CD14-positive monocyte (primary cell): ENCODE measurements at regions not wholly inside any gene's neighbourhood (a gene's known extent, or its start where the extent isn't known, plus 50 kb on each side); places are given as distances from the start of the nearest gene placed in this dataset.

Experiments used
- DNase-seq, 3 donors: peaks; one replicate each; pipeline ENCODE4 v3.0.0-alpha.2; 2011 to 2022
- H2AFZ ChIP-seq: 2 replicates; pipeline ENCODE4 v1.6.0; 2012; ENCODE audit warnings: mild to moderate bottlenecking, low read depth, low read length, inconsistent platforms; ENCODE audit not compliant: insufficient read depth, poor library complexity, severe bottlenecking
- H3K27ac ChIP-seq, 2 donors: 1 replicate in 1 of 2; 2 replicates in 1 of 2; pipeline ENCODE4 v1.5.1; 2012 to 2013; ENCODE audit warnings: low read length in 2 of 2, control low read depth in 1 of 2, inconsistent platforms in 1 of 2, low read depth in 1 of 2, mild to moderate bottlenecking in 1 of 2
- H3K27me3 ChIP-seq, 2 donors: one replicate each; pipeline versions ENCODE4 v1.6.0 to v1.6.1; 2011 to 2013; ENCODE audit warnings: low read length in 2 of 2; ENCODE audit not compliant: control insufficient read depth in 2 of 2, insufficient read depth in 2 of 2
- H3K36me3 ChIP-seq, 2 donors: replicated peaks in 1 of 2; 1 replicate in 1 of 2; 2 replicates in 1 of 2; pipeline versions ENCODE4 v1.5.1 to v1.6.1; 2012 to 2013; ENCODE audit warnings: low read length in 2 of 2, control low read depth in 1 of 2, inconsistent platforms in 1 of 2, mild to moderate bottlenecking in 1 of 2; ENCODE audit not compliant: insufficient read depth in 2 of 2, control insufficient read depth in 1 of 2
- H3K4me1 ChIP-seq, 2 donors: 1 replicate in 1 of 2; 2 replicates in 1 of 2; pipeline versions ENCODE4 v1.5.1 to v1.6.1; 2012 to 2013; ENCODE audit warnings: low read length in 2 of 2, control low read depth in 1 of 2, inconsistent platforms in 1 of 2, mild to moderate bottlenecking in 1 of 2, moderate library complexity in 1 of 2; ENCODE audit not compliant: insufficient read depth in 2 of 2, control insufficient read depth in 1 of 2
- H3K4me2 ChIP-seq: replicated peaks from 2 replicates; pipeline ENCODE3; 2012; ENCODE audit warnings: low read length, moderate library complexity, mild to moderate bottlenecking; ENCODE audit not compliant: poor library complexity, severe bottlenecking; ENCODE audit errors: extremely low read depth
- H3K4me3 ChIP-seq, 3 experiments: fragments of 200-600 bp in 1 of 3; sonication (generic) in 1 of 3; replicated peaks in 1 of 3; 1 replicate in 2 of 3; 2 replicates in 1 of 3; pipeline ENCODE4 v1.5.1; 2011 to 2013; ENCODE audit warnings: low read length in 3 of 3, mild to moderate bottlenecking in 3 of 3, control low read depth in 2 of 3, low read depth in 2 of 3, inconsistent platforms in 1 of 3, moderate library complexity in 1 of 3
- H3K79me2 ChIP-seq: 2 replicates; pipeline ENCODE4 v1.6.0; 2012; ENCODE audit warnings: mild to moderate bottlenecking, control low read depth, inconsistent platforms, low read length, moderate library complexity; ENCODE audit not compliant: insufficient read depth
- H3K9ac ChIP-seq: 2 replicates; pipeline ENCODE4 v1.6.0; 2017; ENCODE audit warnings: low read length, mild to moderate bottlenecking; ENCODE audit not compliant: insufficient read depth, poor library complexity, severe bottlenecking
- H3K9me3 ChIP-seq, 2 donors: replicated peaks in 1 of 2; 1 replicate in 1 of 2; 2 replicates in 1 of 2; pipeline versions ENCODE4 v1.5.1 to v1.6.1; 2012 to 2013; ENCODE audit warnings: low read length in 2 of 2, control low read depth in 1 of 2; ENCODE audit not compliant: control insufficient read depth in 1 of 2, insufficient read depth in 1 of 2
- H4K20me1 ChIP-seq: 2 replicates; pipeline ENCODE4 v1.6.0; 2012; ENCODE audit warnings: mild to moderate bottlenecking, low read length, control low read depth, moderate library complexity; ENCODE audit not compliant: insufficient read depth
- H3K27ac Mint-ChIP-seq, 7 donors: one replicate each; pipeline ENCODE4 v1.8.0; 2020; ENCODE audit warnings: mild to moderate bottlenecking in 7 of 7, mixed read lengths in 7 of 7, moderate library complexity in 6 of 7, inconsistent platforms in 2 of 7
- H3K27me3 Mint-ChIP-seq, 3 donors: one replicate each; pipeline ENCODE4 v1.8.0; 2021 to 2022; ENCODE audit warnings: low read depth in 3 of 3, mild to moderate bottlenecking in 3 of 3, mixed read lengths in 3 of 3, moderate library complexity in 3 of 3, inconsistent platforms in 1 of 3
- H3K36me3 Mint-ChIP-seq, 2 donors: one replicate each; pipeline ENCODE4 v1.8.0; 2020; ENCODE audit warnings: mixed read lengths in 2 of 2, inconsistent platforms in 1 of 2, mild to moderate bottlenecking in 1 of 2
- H3K4me1 Mint-ChIP-seq: one replicate; pipeline ENCODE4 v1.8.0; 2020; ENCODE audit warnings: mild to moderate bottlenecking, mixed read lengths
- H3K4me3 Mint-ChIP-seq, 2 donors: one replicate each; pipeline ENCODE4 v1.8.0; 2020; ENCODE audit warnings: mild to moderate bottlenecking in 2 of 2, mixed read lengths in 2 of 2, moderate library complexity in 1 of 2
- H3K9me3 Mint-ChIP-seq, 7 donors: one replicate each; pipeline ENCODE4 v1.8.0; 2020 to 2022; ENCODE audit warnings: mixed read lengths in 7 of 7, mild to moderate bottlenecking in 6 of 7, moderate library complexity in 6 of 7, inconsistent platforms in 2 of 7
- WGBS: methylation state at CpG from one replicate; pipeline ENCODE4 v1.1.5; 2013; ENCODE audit warnings: missing lambda C conversion rate; ENCODE audit not compliant: insufficient coverage; 5-methylcytosine and 5-hydroxymethylcytosine counted together
- intact Hi-C, 2 donors: fragments of 100-400 bp; cut with micrococcal nuclease; formaldehyde crosslinking; loops; one replicate each; pipeline versions ENCODE4 v1.15.0 to v1.15.1; 2023
- TF ChIP-seq, protein P1 (sequence below): fragments of 200-600 bp; IDR thresholded peaks from one replicate; pipeline ENCODE4 v1.8.0; 2022; ENCODE audit warnings: antibody characterized with exemption, mild to moderate bottlenecking

DNA sequence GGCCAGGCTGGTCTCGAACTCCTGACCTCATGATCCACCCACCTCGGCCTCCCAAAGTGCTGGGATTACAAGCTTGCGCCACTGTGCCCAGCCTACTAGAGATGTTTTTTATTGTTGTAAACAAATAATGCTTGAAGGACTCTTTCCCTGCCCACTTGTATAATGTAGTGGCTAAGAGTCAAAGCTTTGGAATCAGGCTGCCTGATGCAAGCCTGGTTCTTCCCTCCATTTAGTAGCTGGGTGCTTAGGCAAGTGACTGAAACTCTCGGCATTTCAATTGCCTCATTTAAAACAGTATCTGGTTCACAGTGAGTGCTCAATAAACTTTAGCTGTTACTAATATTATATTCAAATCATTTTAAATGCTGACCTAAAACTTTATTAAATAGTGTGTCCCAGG lies 144.2 kb upstream of the FOXN2 start:
- Histone ChIP-seq H3K4me2 (no peak overlapping the region), H4K20me1 (no peaks in the 10 kb centered on the region), H3K9me3 (no peaks in the 10 kb centered on the region), H3K4me1 (peaks cover 66 to 73% of the 10 kb centered on the region in 2 donors), H3K4me3 (no peak overlapping the region), H3K79me2 (no peaks in the 10 kb centered on the region), H2AFZ (no peak overlapping the region), H3K36me3 (no peaks in the 10 kb centered on the region), H3K27ac (peak overlapping the region; percentile 84 to 89), H3K9ac (no peak overlapping the region), H3K27me3 (no peaks in the 10 kb centered on the region)
- Mint-ChIP-seq H3K9me3 (peaks cover 0 to 5% (median 4%) of the 10 kb centered on the region in 7 donors), H3K27me3 (peaks cover 0 to 3% (median 0%) of the 10 kb centered on the region in 3 donors), H3K4me1 (peaks cover 66% of the 10 kb centered on the region), H3K4me3 (no peak overlapping the region), H3K27ac (peak overlapping the region; percentile 44 to 91 (median 81)), H3K36me3 (no peaks in the 10 kb centered on the region)
- peak in 1 of 3 donors; percentile 21 for DNase-seq
- WGBS: no CpG with 5 or more reads among the region's 4 CpGs
- intact Hi-C loops: no loop called here
- TF ChIP-seq, protein P1, sequence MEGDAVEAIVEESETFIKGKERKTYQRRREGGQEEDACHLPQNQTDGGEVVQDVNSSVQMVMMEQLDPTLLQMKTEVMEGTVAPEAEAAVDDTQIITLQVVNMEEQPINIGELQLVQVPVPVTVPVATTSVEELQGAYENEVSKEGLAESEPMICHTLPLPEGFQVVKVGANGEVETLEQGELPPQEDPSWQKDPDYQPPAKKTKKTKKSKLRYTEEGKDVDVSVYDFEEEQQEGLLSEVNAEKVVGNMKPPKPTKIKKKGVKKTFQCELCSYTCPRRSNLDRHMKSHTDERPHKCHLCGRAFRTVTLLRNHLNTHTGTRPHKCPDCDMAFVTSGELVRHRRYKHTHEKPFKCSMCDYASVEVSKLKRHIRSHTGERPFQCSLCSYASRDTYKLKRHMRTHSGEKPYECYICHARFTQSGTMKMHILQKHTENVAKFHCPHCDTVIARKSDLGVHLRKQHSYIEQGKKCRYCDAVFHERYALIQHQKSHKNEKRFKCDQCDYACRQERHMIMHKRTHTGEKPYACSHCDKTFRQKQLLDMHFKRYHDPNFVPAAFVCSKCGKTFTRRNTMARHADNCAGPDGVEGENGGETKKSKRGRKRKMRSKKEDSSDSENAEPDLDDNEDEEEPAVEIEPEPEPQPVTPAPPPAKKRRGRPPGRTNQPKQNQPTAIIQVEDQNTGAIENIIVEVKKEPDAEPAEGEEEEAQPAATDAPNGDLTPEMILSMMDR: no peak

- Histone ChIP-seq H3K4me1 (peaks cover 57 to 61% of the 10 kb centered on the region in 2 donors), H3K27me3 (no peaks in the 10 kb centered on the region), H3K4me3 (no peak overlapping the region), H3K36me3 (no peaks in the 10 kb centered on the region), H3K9me3 (no peaks in the 10 kb centered on the region), H3K79me2 (no peaks in the 10 kb centered on the region), H3K4me2 (no peak overlapping the region), H3K27ac (peak overlapping the region in 1 of 2 donors; percentile 43), H2AFZ (no peak overlapping the region), H3K9ac (no peak overlapping the region), H4K20me1 (no peaks in the 10 kb centered on the region)
- TF ChIP-seq, protein P1: no peak
- Mint-ChIP-seq H3K4me1 (peaks cover 57% of the 10 kb centered on the region), H3K9me3 (peaks cover 0 to 2% (median 0%) of the 10 kb centered on the region in 7 donors), H3K36me3 (no peaks in the 10 kb centered on the region), H3K27ac (no peak overlapping the region), H3K4me3 (no peak overlapping the region), H3K27me3 (peaks cover 0 to 3% (median 2%) of the 10 kb centered on the region in 3 donors)
- intact Hi-C loops: no loop called here
- WGBS: no CpG with 5 or more reads among the region's 3 CpGs
- DNase-seq: no peak
Observed at GRCh38 chr2:48173141-48173540, 141.3 kb upstream of the FOXN2 start.
